NCI-H1694 (cell line): ENCODE measurements at regions not wholly inside any gene's neighbourhood (a gene's known extent, or its start where the extent isn't known, plus 50 kb on each side); places are given as distances from the start of the nearest gene placed in this dataset.

Experiments
- DNase-seq: peaks from one replicate; lab custom pipeline; 2025; lab: John Stamatoyannopoulos, UW

GRCh38 chr13:34322014-34322742 lies 504.2 kb downstream of the RFC3 start:
- no peak for DNase-seq

DNA sequence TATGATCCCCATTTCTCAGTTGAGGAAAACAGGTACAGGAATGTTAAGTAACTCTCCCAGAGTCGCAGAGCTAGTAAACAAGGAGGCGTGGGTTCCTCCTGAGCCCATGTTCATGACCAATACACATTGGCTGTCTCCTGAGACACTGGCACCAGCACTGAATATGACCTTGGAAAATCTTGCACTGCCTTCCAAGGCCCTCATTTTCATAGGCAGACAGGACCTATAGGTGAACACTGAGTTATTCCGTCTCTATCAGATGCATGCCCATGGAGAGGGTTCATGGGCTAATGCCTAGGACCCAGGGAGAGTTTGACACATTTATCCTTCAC lies 504.8 kb downstream of the RFC3 start:
- no peak for DNase-seq

GRCh38 chr13:34335014-34336007 lies 517.4 kb downstream of the RFC3 start:
- DNase-seq = no peak

- no peak for DNase-seq
These were observed 520.2 kb downstream of the RFC3 start for GRCh38 chr13:34338102-34338501.

DNA sequence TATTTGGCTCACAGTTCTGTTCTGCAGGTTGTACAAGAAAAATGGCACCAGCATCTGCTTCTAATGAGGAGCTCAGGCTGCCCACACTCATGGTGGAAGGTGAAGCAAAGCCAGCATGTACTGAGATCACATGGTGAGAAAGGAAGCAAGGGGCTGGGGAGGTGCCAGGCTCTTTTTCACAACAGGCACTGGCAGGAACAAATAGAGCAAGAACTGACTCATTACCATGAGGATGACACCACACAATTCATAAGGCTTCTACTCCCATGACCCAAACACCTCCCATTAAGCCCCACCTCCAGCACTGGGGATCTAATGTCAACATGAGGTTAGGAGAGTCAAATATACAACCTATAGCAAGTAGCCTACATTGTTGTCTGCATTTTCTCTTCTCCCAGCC lies 522.6 kb downstream of the RFC3 start:
- DNase-seq = no peak

- no peak for DNase-seq
These were observed 525.5 kb downstream of the RFC3 start for GRCh38 chr13:34343413-34343940.

DNA sequence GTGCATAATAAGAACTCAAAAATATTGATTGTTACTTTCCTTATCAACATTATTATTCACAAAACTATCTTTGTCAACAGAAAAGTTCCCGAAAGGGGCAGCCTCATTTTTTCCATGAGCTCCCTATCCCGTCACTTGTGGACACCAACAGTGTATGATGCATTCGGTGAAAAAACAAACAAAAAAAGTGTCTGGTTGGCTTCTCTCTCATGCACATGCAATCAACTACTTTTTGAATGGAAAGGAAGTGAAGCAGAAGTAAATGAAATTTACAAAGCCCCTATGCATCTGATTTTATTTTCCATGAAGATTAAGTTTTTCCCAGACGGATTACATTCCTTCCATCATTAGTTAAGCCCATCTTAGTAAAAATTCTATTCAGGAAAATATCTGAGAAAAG lies 526.9 kb downstream of the RFC3 start:
- DNase-seq = no peak

GRCh38 chr13:34345258-34345965 lies 527.5 kb downstream of the RFC3 start:
- DNase-seq = no peak

- no peak for DNase-seq
These were observed 528.7 kb downstream of the RFC3 start for GRCh38 chr13:34346626-34347025.

DNA sequence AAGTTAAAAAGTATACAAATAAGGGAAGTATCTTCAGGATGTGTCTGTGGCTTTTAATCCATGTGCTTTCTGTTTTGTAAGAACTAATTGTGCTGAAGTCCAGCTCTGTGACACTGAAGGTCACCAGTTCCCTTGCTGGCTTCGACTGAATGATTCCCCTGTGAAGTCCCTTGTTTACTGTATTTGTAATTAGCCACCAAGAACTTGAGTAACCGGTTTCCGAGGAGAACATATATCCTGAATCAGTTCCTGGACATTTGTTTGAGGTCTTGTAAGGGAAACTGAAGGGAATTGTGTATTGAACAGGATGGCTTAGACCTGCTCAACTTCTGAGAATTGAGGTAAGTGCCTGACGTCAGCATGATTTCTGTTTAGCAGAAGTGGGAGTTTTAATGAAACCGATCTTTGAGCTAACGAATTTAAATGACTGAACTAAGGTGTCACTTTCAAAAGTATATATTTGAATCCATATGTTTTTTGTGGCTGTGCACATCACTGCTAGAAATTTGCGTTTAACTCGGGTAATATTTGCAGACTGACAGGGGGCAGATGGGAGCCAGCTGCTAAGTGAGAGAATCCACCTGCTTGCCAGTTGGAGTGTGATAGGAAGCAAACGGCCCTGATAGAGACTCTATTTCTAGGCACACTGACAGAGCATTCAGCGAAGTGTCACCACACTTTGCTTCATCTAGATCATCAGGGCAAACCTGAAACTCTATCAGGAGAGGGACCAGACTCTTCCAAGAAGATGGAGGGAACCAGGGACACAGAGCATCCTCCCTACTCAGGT lies 530.0 kb downstream of the RFC3 start:
- peak; percentile 24 for DNase-seq

DNA sequence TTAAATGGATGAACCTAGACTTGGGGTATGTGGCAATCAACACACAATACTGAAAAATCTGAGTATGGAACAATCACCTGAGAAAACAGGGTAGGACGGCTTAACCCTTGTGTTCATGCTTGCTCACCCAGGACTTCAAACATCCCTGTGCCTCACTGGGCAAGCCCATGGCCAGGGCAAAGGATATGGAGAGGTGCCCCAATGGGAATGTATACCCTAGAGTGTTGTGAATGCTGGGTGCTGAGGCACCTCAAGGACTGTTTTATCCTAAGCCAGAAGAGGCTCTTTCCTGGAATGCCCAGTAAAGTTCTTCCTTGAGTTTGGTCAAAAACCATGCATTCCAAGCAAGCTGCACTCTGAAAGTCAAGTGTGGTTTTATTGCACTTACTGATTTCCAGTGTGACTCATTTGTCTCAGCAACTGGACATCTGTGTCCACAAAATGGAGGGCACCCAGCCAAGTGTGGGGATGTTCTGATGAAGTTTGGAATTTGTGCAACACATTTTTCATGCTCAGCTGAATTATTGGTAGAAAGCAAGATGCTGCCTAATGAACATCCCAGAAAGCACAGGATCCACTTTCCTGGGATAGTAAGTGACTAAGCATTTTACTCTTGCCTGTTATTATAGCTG lies 531.3 kb downstream of the RFC3 start:
- no peak for DNase-seq

GRCh38 chr13:34350671-34351070 lies 532.7 kb downstream of the RFC3 start:
- DNase-seq = peak; percentile 41

DNA sequence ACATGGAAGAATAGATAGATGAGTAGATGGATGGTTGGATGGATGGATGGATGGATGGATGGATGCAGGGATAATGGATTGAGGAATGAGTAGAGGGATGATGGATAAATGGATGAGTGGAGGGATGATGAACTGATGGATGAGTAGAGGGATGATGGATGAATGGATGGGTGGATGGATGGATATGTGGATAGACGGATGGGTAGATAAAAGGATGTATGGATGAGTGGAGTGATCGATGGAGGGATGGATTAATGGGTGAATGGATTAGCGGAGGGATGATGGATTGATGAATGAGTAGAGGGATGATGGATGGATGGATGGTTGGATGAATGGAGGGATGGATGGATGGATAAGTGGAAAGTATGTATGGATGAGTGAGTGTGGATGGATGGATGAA lies 533.2 kb downstream of the RFC3 start:
- DNase-seq = no peak

GRCh38 chr13:34352958-34353357 lies 535.0 kb downstream of the RFC3 start:
- no peak for DNase-seq

DNA sequence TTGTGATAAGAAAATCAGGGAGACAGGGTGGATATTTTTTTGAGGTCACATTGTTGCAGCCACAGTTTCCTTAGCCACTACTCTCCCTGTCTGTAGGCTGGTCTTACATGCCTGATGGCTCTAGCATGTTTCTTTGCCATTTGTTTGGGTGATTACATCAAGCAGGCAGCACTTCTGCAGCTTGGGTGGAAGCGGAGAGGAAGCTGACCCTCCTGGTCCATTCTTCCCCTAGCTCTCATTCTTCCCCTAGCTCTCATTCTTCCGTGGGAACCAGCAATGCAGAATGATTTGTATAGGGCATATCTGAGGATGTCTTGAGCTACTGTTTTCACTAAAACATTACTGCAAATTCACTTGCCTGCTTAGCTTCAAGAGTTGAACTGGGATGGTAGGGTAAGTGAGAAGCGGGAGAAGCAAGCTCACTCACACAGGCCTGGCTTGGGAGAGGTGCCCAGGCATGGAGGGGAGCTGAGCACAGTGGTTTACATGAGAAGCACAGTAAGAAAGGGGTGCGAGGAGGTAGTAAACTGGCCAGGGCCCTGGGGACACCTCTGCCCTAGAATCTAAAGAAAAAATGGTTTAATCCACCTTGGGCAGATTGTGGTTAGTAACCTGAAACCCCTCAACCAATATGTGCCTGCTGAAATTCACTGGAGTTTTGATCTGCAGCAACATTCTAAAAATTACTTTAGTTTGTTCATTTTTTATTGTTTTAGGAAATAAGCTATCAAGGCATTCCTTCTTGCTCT lies 538.9 kb downstream of the RFC3 start:
- no peak for DNase-seq

DNA sequence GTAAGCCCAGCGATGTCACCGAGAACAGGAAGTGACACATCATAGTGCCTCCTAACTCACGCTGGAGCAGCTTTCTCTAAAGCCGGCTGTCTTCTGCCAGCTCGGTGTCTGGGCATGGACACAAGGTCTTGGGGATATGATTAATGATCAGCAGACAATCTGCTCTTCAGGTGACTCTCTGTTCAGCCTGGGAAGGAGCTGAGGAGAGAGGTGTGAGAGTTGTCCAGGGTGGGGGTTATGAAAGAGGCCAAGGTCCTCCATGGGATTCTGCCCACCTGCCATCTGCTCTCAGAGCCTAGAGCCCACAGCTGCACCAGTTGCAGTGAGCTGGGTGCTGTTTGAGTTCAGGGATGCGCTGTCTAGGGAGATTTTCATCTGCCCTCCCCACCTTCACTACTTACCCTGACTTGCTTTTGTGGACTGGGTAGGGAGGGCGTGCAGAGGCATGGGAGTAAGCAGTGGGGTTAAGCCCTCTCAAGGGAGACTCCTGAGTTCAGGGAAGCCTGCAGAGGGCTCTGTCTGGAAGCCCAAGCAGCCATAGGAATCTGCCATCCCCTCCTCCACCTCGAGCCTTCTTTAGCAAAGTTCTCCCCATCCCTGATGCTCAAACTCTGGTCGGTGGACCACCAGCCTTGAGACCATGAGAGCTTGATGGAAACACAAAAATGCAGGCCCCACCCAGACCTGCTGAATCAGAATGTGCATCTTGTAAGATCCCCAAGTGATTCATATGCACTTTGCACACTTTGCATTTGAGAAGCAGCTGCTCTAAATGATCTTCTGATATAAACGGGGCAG lies 539.7 kb downstream of the RFC3 start:
- DNase-seq = no peak

DNA sequence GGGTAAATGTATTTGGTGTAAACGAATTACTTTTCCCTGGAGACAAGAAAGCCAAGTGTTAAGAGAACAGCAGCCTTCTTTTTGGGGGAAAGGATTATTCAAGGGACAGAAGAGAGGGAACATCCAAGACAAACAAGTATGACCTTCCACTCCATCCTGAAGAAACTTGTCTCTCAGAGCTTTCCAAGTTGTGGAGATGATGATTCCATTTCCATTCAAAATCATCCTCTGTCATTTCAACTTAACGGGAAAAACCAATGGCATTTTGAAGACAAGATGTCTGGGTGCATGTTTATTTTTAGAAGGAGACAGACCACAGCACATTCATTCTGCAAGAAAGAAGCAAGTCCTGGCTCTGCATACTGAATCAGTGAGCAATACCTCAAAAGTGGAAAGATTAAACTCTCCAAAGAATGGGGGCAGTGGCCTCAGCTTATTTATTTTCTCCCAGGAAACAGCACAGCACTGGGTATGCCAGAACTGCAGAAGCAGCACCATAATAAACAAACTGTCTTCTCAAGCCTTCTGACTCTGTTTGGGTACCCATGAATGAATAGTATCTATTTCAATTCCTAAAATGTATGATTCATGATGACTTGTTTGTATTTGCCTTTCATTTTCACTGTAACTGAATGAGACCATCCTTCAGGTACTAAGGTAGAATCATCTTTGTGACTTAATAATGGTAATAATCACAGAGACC lies 541.0 kb downstream of the RFC3 start:
- DNase-seq = no peak

- no peak for DNase-seq
These were observed 542.8 kb downstream of the RFC3 start for GRCh38 chr13:34360702-34361101.

GRCh38 chr13:34361560-34361959 lies 543.6 kb downstream of the RFC3 start:
- no peak for DNase-seq
